ENCODE measurements at regions not wholly inside any gene's neighbourhood (a gene's known extent, or its start where the extent isn't known, plus 50 kb on each side); places are given as distances from the start of the nearest gene placed in this dataset.

GRCh38 chr5:127205147-127205546 is 85.4 kb upstream of the MEGF10 start:
- no peak for TF ChIP-seq CTCF (IDR thresholded peaks at IDR 0.05; ENCODE audit: insufficient read depth, low read length, severe bottlenecking)
- no peak for FAIRE-seq
- DNase-seq (ENCODE audit: low read depth), result no peak
- no peaks in the 10 kb centered on the region for H3K36me3 ChIP-seq (ENCODE audit: control insufficient read depth, insufficient read depth, low read length)
- no peak overlapping the region for H3K4me3 ChIP-seq (ENCODE audit: low read depth, low read length)
- no peaks in the 10 kb centered on the region for H3K27me3 ChIP-seq (ENCODE audit: control insufficient read depth, insufficient read depth, low read length)

DNA sequence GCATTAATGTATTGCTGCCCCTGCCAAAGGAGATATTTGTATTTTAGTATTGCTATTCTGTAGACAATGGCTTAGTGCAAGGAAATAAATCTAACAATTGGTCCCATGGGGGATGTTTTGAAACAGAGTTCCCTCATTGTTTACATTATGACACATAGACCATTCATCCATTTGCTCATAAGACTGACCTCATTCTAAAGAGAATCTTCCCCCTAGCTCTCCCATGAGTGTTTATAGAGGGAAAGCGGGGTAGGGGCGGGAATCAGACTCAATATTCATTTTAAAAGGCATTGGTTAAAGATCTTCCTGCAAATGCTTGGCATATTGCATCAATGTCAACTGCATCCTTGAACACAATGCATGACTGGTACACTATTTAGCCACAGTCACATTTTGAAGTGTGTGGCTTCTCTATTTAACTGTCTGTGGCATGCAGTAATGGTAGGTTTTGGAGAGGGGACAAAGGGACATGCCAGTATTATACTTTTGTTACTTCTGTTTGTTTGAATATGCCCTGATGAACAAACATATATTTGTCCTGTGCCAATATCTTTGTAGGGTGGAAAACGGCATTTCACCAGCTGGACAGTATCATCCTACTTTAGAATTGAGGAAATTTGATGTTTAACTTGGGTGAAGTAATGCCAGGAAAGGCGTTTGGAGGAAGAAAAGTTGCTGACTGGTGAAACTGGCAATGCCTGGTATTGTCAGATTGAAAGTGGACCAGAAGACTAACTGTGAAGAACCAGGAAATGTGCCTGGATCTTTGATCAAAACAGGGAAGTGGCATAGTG is 84.1 kb upstream of the MEGF10 start:
- FAIRE-seq (no peak), DNase-seq (ENCODE audit: low read depth) (peak; percentile 97)
- Histone ChIP-seq H3K4me3 (ENCODE audit: low read depth, low read length) (no peak overlapping the region), H3K27me3 (ENCODE audit: control insufficient read depth, insufficient read depth, low read length) (no peaks in the 10 kb centered on the region), H3K36me3 (ENCODE audit: control insufficient read depth, insufficient read depth, low read length) (no peaks in the 10 kb centered on the region)
- no peak for TF ChIP-seq CTCF (IDR thresholded peaks at IDR 0.05; ENCODE audit: insufficient read depth, low read length, severe bottlenecking)

- FAIRE-seq, result no peak
These were observed 80.6 kb upstream of the MEGF10 start for GRCh38 chr5:127210042-127210441.

DNA sequence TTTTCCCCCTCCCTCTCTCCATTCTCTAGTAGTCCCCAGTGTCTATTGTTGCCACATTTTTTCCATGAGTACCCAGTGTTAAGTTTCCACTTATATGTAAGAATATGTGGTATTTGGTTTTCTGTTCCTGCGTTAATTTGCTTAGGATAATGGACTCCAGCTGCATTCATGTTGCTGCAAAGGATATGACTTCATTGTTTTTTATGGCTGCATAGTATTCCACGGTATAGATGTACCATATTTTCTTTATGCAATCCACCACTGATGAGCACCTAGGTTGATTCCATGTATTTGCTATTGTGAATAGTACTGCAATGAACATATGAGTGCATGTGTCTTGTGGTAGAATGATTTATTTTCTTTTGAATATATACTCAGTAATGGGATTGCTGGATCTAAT is 77.4 kb upstream of the MEGF10 start:
- no peak for TF ChIP-seq CTCF (IDR thresholded peaks at IDR 0.05; ENCODE audit: insufficient read depth, low read length, severe bottlenecking)
- H3K36me3 ChIP-seq (ENCODE audit: control insufficient read depth, insufficient read depth, low read length), result no peaks in the 10 kb centered on the region
- H3K4me3 ChIP-seq (ENCODE audit: low read depth, low read length), result no peak overlapping the region
- FAIRE-seq (no peak), DNase-seq (ENCODE audit: low read depth) (no peak)
- H3K27me3 ChIP-seq (ENCODE audit: control insufficient read depth, insufficient read depth, low read length), result no peaks in the 10 kb centered on the region

More at GRCh38 chr5:127210042-127210441, 80.6 kb upstream of the MEGF10 start:
- TF ChIP-seq CTCF (IDR thresholded peaks at IDR 0.05; ENCODE audit: insufficient read depth, low read length, severe bottlenecking), result no peak
- Histone ChIP-seq H3K36me3 (ENCODE audit: control insufficient read depth, insufficient read depth, low read length) (no peaks in the 10 kb centered on the region), H3K4me3 (ENCODE audit: low read depth, low read length) (no peak overlapping the region), H3K27me3 (ENCODE audit: control insufficient read depth, insufficient read depth, low read length) (no peaks in the 10 kb centered on the region)
- peak; percentile 22 for DNase-seq (ENCODE audit: low read depth)

DNA sequence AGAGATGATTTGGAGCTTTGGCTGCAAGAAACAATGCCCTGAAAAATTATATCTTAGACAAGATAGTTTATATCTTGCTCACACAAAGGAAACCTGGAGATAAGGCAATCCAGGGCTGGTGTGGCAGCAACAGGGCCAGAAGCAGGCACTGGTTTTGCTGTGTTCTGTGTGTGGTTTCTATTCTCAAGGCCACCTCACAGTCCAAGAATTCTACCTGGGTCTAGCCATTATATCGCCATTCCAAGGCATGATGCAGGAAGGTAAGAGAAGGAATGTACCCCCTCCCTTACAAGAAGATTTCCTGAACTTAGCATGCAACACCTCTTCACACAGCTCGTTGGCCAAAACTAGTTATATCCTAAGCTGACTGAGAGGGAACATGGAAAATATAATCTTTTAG is 74.5 kb upstream of the MEGF10 start:
- FAIRE-seq, result no peak
- Histone ChIP-seq H3K36me3 (ENCODE audit: control insufficient read depth, insufficient read depth, low read length) (no peaks in the 10 kb centered on the region), H3K27me3 (ENCODE audit: control insufficient read depth, insufficient read depth, low read length) (no peaks in the 10 kb centered on the region), H3K4me3 (ENCODE audit: low read depth, low read length) (no peak overlapping the region)
- no peak for DNase-seq (ENCODE audit: low read depth)
- TF ChIP-seq CTCF (IDR thresholded peaks at IDR 0.05; ENCODE audit: insufficient read depth, low read length, severe bottlenecking), result no peak

Data from bronchial epithelial cell (primary cell).